K562 (cell line): ENCODE measurements at regions not wholly inside any gene's neighbourhood (a gene's known extent, or its start where the extent isn't known, plus 50 kb on each side); places are given as distances from the start of the nearest gene placed in this dataset.

ENCODE experiments used
- FOXK1 ChIP-seq: sonication (generic); formaldehyde crosslinking; IDR thresholded peaks from 2 replicates; pipeline ENCODE4 v1.8.0; 2022; ENCODE audit warnings: missing genetic modification reagents, mild to moderate bottlenecking, borderline replicate concordance
- ILF3 ChIP-seq: fragments of 450-650 bp; IDR thresholded peaks from 2 replicates; pipeline ENCODE4 v1.6.1; 2018; ENCODE audit warnings: antibody characterized with exemption, mild to moderate bottlenecking, moderate library complexity, borderline replicate concordance
- SRF ChIP-seq, 2 experiments: fragments of 250-450, 450-650 bp in 1 of 2; sonication (Bioruptor Pico) in 1 of 2; sonication (generic) in 1 of 2; formaldehyde crosslinking; IDR thresholded peaks; 2 replicates each; pipeline versions ENCODE4 v1.5.0 to v1.5.1; 2020 to 2022; ENCODE audit warnings: mild to moderate bottlenecking in 1 of 2, missing genetic modification reagents in 1 of 2
- SUPT5H ChIP-seq: fragments of 450-650 bp; IDR thresholded peaks from 2 replicates; pipeline ENCODE4 v1.6.1; 2016
- TAF1 ChIP-seq: IDR thresholded peaks from 2 replicates; pipeline ENCODE4 v1.6.1; 2011; ENCODE audit warnings: mild to moderate bottlenecking, low read length, moderate library complexity; ENCODE audit not compliant: insufficient read depth, control insufficient read depth, severe bottlenecking; ENCODE audit errors: extremely low read depth
- TCF7L2 ChIP-seq: fragments of 150-350 bp; IDR thresholded peaks from 2 replicates; pipeline ENCODE4 v1.6.1; 2016; ENCODE audit warnings: low read depth, mild to moderate bottlenecking, low read length, moderate library complexity
- TF ChIP-seq, protein P1 (sequence below): sonication (generic); formaldehyde crosslinking; IDR thresholded peaks from 2 replicates; pipeline ENCODE4 v1.8.0; 2023; ENCODE audit warnings: mild to moderate bottlenecking, missing genetic modification reagents
- TF ChIP-seq, protein P2 (sequence below): sonication (generic); formaldehyde crosslinking; IDR thresholded peaks from 2 replicates; pipeline ENCODE4 v1.5.0; 2020; ENCODE audit warnings: missing genetic modification reagents
- TF ChIP-seq, protein P3 (sequence below): fragments of 450-650 bp; IDR thresholded peaks from 2 replicates; pipeline ENCODE4 v1.6.1; 2016; ENCODE audit warnings: low read depth, mild to moderate bottlenecking, moderate library complexity
- TF ChIP-seq, protein P4 (sequence below), 3 experiments: IDR thresholded peaks in 2 of 3; conservative IDR thresholded peaks in 1 of 3; 2 replicates each; pipeline ENCODE4 v1.5.1; 2011 to 2012; ENCODE audit warnings: low read length in 3 of 3, mild to moderate bottlenecking in 3 of 3, control low read depth in 2 of 3, improper control_type of control experiment in 1 of 3, inconsistent platforms in 1 of 3, low read depth in 1 of 3, mixed read lengths in 1 of 3, moderate library complexity in 1 of 3; ENCODE audit not compliant: insufficient read depth in 2 of 3
- TF ChIP-seq, protein P5 (sequence below): sonication (generic); formaldehyde crosslinking; IDR thresholded peaks from 2 replicates; pipeline ENCODE4 v1.8.0; 2022; ENCODE audit warnings: mild to moderate bottlenecking, missing genetic modification reagents
- TF ChIP-seq, protein P6 (sequence below): sonication (generic); formaldehyde crosslinking; IDR thresholded peaks from 2 replicates; pipeline ENCODE4 v1.8.1; 2023; ENCODE audit warnings: mild to moderate bottlenecking, missing genetic modification reagents

DNA sequence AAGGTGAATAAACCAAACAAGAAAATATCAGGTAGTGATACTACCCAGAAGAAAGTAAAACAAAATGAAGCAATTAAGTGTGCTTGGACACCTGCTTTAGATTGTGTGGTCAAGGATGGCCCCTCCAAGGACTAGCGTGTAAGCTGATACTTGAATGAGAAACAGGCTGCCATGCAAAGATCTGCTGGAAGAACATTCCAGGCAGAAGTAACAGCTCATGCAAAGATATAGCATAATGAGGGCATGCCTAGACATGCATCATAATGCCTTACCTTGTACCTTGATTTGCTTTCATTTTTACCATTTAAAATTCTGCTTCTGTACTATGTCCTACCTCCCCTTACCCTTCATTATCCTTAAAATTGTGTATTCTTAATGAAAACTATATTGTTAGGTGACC, 74.8 kb upstream of the HDAC9 start:
- TF ChIP-seq, protein P1, sequence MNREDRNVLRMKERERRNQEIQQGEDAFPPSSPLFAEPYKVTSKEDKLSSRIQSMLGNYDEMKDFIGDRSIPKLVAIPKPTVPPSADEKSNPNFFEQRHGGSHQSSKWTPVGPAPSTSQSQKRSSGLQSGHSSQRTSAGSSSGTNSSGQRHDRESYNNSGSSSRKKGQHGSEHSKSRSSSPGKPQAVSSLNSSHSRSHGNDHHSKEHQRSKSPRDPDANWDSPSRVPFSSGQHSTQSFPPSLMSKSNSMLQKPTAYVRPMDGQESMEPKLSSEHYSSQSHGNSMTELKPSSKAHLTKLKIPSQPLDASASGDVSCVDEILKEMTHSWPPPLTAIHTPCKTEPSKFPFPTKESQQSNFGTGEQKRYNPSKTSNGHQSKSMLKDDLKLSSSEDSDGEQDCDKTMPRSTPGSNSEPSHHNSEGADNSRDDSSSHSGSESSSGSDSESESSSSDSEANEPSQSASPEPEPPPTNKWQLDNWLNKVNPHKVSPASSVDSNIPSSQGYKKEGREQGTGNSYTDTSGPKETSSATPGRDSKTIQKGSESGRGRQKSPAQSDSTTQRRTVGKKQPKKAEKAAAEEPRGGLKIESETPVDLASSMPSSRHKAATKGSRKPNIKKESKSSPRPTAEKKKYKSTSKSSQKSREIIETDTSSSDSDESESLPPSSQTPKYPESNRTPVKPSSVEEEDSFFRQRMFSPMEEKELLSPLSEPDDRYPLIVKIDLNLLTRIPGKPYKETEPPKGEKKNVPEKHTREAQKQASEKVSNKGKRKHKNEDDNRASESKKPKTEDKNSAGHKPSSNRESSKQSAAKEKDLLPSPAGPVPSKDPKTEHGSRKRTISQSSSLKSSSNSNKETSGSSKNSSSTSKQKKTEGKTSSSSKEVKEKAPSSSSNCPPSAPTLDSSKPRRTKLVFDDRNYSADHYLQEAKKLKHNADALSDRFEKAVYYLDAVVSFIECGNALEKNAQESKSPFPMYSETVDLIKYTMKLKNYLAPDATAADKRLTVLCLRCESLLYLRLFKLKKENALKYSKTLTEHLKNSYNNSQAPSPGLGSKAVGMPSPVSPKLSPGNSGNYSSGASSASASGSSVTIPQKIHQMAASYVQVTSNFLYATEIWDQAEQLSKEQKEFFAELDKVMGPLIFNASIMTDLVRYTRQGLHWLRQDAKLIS, result no peak
- TF ChIP-seq ILF3 (no peak), TAF1 (no peak), FOXK1 (CRISPR knock-in tag) (no peak), SRF (CRISPR knock-in tag; IDR thresholded peaks at IDR 0.05) (no peak), SUPT5H (no peak), TCF7L2 (no peak)
- TF ChIP-seq, protein P2, sequence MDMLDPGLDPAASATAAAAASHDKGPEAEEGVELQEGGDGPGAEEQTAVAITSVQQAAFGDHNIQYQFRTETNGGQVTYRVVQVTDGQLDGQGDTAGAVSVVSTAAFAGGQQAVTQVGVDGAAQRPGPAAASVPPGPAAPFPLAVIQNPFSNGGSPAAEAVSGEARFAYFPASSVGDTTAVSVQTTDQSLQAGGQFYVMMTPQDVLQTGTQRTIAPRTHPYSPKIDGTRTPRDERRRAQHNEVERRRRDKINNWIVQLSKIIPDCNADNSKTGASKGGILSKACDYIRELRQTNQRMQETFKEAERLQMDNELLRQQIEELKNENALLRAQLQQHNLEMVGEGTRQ (CRISPR knock-in tag), result no peak
- TF ChIP-seq, protein P3, sequence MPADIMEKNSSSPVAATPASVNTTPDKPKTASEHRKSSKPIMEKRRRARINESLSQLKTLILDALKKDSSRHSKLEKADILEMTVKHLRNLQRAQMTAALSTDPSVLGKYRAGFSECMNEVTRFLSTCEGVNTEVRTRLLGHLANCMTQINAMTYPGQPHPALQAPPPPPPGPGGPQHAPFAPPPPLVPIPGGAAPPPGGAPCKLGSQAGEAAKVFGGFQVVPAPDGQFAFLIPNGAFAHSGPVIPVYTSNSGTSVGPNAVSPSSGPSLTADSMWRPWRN, result no peak
- TF ChIP-seq, protein P4, sequence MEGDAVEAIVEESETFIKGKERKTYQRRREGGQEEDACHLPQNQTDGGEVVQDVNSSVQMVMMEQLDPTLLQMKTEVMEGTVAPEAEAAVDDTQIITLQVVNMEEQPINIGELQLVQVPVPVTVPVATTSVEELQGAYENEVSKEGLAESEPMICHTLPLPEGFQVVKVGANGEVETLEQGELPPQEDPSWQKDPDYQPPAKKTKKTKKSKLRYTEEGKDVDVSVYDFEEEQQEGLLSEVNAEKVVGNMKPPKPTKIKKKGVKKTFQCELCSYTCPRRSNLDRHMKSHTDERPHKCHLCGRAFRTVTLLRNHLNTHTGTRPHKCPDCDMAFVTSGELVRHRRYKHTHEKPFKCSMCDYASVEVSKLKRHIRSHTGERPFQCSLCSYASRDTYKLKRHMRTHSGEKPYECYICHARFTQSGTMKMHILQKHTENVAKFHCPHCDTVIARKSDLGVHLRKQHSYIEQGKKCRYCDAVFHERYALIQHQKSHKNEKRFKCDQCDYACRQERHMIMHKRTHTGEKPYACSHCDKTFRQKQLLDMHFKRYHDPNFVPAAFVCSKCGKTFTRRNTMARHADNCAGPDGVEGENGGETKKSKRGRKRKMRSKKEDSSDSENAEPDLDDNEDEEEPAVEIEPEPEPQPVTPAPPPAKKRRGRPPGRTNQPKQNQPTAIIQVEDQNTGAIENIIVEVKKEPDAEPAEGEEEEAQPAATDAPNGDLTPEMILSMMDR (IDR thresholded peaks at IDR 0.05 in 2 of 3, conservative IDR thresholded peaks at IDR 0.05 in 1 of 3; ENCODE audit: insufficient read depth in 2 of 3, low read depth in 1 of 3, low read length in 3 of 3), result no peak
- TF ChIP-seq, protein P5, sequence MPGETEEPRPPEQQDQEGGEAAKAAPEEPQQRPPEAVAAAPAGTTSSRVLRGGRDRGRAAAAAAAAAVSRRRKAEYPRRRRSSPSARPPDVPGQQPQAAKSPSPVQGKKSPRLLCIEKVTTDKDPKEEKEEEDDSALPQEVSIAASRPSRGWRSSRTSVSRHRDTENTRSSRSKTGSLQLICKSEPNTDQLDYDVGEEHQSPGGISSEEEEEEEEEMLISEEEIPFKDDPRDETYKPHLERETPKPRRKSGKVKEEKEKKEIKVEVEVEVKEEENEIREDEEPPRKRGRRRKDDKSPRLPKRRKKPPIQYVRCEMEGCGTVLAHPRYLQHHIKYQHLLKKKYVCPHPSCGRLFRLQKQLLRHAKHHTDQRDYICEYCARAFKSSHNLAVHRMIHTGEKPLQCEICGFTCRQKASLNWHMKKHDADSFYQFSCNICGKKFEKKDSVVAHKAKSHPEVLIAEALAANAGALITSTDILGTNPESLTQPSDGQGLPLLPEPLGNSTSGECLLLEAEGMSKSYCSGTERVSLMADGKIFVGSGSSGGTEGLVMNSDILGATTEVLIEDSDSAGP (CRISPR knock-in tag), result no peak
- TF ChIP-seq, protein P6, sequence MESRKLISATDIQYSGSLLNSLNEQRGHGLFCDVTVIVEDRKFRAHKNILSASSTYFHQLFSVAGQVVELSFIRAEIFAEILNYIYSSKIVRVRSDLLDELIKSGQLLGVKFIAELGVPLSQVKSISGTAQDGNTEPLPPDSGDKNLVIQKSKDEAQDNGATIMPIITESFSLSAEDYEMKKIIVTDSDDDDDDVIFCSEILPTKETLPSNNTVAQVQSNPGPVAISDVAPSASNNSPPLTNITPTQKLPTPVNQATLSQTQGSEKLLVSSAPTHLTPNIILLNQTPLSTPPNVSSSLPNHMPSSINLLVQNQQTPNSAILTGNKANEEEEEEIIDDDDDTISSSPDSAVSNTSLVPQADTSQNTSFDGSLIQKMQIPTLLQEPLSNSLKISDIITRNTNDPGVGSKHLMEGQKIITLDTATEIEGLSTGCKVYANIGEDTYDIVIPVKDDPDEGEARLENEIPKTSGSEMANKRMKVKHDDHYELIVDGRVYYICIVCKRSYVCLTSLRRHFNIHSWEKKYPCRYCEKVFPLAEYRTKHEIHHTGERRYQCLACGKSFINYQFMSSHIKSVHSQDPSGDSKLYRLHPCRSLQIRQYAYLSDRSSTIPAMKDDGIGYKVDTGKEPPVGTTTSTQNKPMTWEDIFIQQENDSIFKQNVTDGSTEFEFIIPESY (CRISPR knock-in tag), result no peak
